Activated gamma-delta T cell treated with anti-CD3 and anti-CD28 coated beads, Interleukin-2, amount 50 U/mL, for 16 hours (primary cell): ENCODE measurements at regions not wholly inside any gene's neighbourhood (a gene's known extent, or its start where the extent isn't known, plus 50 kb on each side); places are given as distances from the start of the nearest gene placed in this dataset.

Experiments
- DNase-seq: peaks from one replicate; pipeline ENCODE4 v3.0.0-alpha.2; 2020; ENCODE audit warnings: low read depth

DNA sequence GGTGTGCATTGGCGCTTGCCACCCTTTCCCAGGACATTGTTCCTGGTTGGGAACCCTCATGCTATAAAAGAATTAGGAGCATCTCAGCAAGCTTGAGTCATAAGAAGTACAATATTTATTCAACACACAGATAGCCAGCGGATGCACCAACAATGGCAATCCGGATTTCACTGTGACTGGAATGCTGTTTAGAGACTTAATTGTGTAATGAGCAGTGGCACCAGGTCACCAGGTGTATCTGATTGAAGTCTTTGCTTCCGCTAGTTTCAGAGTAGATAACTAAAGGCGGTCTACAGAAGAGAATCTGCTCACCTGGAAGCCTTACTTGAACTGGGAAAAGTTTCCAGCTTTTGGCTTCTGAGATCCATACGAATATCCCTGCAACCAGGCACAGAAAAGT lies 772.3 kb upstream of the GHITM start:
- DNase-seq: no peak

DNA sequence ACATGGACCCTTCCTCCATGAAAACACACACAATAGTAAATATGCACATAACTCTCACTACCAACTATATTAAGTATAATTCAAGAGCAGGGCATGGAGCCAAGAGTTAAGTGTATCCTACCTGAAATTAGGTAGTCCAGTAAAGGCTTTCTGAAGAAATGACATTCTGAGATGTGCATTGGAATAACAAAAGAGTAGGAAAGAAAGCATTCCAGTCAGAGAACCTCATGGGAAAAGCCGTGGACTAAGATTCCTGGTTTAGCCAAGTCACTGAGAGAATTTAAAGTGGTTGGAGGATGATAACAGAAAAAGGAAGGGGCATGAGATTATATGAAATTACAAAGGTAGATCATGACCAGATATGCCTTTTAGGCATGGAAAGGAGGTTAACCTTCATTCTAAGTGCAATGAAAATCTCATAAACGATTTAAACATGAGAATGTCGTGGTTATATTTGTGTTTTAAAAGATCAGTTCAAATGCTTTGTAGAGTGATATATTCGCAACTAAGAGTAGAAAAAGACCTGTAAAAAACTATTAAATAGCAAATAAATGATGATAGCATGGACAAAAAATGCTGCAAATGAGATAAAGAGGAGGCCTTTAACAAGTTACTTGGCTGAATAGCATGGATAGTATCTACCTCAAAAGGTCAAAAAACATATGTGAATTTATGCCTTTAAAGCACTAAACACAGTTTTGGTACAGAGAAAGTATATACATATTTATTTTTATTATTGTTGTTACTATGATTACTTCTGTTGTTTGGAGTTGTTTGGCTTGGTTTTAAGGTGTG lies 767.4 kb upstream of the GHITM start:
- no peak for DNase-seq

DNA sequence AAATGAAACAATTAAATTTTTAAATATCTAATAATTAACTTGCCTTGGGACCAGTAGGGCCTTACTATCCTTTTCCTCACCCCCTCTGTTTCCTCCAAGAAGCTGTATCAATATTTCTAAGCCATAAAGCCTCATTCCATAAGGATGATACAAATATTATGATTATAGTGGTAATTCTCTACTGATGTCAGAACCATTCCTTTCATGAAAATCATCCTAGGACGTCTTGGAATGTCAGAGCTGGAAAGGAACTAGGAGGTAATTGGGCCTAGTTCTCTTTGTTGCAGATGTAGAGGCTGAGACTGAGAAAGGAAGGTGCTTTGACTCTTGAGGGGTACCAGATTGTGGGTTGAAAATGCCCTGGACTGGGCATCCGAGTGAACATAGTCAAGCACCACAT lies 766.7 kb upstream of the GHITM start:
- DNase-seq: no peak

DNA sequence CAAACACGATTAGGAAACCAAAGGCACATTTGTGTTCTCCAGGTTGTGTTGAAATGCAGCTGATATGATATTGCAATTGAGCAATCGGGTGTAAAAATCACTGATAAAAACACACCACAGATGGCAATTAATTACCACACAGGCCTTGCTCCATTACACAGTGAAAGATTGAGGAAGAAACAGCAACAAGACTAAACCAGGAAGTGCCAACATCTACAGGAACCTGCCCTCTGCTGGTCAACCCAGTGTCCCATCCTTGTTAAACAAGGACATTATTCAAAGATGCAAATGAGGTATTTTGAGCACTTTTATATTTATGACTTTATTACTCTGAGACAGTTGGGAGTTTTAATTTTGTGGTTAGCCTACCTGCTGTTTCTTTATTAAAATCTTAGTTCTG lies 765.6 kb upstream of the GHITM start:
- no peak for DNase-seq

DNA sequence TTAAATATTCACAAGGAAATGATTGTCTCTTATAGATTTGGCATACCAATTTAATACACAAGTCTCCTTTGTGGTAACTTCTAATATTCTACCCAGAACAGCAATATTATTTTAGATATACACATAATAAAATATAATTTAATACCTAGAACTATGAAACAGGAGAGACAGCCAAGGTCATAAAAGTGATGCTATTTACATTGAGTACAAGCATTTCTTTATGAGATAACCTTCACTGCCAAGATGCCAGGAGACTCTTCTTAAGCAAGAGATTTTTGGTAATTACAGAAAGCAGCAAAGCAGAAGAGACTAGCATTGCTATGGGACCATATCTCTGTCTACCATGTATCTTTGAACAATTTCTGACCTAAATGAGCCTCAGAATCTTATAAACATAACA lies 764.6 kb upstream of the GHITM start:
- no peak for DNase-seq

DNA sequence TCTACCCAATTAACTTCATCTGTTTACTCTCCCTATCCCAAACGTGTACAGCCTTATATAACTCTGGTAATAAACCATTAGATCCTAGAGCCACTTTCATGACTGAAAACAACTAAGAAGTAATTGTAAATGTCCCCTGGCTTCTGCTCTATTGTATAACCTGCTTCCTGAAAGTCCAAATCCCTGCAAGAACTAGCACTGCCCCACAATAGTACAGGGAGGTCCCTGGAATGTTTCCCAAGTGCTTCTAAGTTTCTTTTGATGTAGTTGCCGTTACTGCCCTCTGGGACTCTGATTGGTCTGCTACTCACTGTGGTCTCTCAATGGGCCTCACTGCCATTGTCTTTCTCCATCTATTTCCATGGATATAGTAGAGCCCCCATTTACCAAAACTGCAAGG lies 764.0 kb upstream of the GHITM start:
- no peak for DNase-seq

DNA sequence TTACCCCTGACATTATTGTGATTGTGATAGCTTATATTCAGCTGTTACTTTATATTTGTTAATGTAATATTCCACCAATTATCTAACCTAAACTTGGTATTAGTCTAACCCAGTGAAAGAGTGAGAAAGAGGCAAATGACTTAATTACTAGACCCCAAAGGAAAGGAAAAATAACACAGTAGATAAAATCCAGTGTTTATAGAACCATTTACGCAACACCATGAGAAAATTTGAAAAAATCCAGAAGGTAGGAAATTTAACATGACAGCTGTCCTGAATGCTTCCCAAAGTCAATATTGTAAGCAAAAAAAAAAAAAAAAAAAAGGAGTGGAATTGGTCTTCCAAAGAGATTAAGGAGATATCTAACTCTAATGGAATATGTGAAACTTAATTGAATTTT lies 741.5 kb upstream of the GHITM start:
- no peak for DNase-seq

DNA sequence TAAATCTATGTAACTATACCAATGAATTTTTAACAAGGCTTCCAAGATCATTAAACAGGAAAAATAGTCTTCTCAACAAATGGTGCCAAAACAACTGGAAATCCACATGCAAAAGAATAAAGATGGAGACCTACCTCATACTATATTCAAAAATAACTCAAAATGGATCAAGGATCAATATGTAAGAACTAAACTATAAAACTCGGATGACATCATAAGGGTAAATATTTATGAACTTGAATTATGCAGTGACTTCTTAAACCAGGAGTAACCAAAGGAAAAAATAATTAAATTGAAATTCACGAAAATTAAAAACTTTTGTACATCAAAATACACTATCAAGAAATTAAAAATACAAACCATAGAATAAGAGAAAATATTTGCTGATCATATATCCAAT lies 728.7 kb upstream of the GHITM start:
- DNase-seq: no peak

DNA sequence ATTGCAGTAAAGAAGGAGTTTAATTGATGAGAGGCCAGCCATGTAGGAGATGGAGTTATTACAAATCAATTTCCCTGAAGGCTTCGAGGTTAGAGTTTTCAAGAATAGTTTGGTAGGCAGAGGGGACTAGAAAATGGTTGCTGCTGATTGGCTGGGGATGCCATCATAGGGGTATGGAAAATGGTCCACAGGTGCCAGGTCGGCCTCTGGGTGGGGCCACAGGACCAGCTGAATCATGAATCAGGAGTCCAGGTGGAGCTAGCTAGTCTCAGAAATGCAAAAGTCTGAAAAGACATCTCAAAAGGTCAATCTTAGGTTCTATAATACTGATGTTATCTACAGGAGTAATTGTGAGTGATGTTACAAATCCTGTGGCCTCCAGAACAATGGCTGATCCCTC lies 714.0 kb upstream of the GHITM start:
- no peak for DNase-seq

DNA sequence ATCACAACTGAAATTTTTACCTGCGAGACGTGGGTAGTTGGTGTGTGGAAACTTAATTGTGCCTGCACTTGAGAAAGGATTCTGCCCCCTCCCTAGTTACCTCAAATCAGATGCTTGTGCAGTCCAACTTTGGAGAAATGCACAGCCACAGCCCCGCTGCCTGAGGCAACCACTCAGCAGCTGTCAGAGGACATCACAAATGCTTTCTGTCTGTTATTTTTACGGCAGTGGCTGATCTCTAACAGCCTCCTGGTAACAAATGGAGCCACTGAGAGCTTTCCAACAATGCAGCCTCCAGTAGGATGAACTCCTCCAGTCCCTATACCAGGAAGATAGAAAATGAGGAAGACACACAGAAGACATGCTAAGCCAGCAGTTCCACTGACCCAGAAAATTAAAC lies 712.2 kb upstream of the GHITM start:
- DNase-seq: no peak

DNA sequence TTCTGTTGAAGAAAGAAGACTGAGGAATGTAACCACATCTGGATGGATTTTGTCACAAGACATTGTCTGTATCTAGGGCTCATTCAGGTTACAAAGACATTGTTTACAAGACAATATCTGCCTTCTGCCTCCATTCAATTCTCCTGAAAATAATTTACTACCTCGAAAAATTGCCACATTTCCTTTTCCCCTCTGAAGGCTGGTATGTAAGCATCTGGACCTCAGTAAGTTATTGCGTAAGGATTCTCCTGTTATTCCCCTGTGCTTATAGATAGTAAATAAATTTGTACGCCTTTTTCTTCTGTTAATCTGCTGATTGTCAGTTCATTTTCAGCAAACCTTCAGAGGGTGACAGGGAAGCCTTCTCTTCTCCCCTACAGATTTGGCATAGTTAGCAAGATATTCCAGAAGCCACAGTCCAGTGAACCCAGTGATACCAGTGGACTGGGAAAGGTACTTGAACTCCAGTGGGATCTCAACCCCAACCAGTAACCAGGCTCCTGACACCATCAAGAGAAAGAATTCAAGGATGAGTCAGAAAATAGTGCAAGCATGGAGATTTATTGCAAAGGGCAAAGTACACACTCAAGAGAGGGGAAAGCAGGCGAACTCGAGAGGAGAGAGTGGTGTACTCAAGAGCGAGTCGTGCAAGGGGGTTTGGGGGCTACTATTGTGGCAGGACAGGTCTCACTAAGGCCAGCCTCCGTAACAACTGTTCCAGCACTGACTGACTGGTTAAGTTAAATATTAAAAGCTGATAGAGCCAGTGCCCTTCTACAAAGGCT lies 706.9 kb upstream of the GHITM start:
- no peak for DNase-seq

DNA sequence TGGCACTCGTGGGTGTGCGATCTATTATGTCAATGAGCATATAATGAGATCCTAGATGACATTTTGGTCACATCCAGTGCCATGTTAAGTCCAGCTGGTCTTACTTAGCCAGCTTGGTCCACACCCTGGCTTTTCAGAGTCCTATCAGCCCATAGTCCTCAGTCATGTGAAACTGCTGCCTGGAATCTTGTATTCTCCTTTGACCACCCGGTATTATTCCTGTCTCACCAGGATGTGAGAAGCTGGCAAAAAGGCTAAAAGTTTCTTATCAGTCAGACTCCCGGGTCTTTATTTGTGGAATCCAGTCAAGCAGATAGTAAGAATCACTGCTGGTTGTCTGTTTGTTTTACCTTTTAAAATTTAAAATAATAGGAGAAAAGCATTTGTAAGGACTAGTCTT lies 705.6 kb upstream of the GHITM start:
- no peak for DNase-seq

DNA sequence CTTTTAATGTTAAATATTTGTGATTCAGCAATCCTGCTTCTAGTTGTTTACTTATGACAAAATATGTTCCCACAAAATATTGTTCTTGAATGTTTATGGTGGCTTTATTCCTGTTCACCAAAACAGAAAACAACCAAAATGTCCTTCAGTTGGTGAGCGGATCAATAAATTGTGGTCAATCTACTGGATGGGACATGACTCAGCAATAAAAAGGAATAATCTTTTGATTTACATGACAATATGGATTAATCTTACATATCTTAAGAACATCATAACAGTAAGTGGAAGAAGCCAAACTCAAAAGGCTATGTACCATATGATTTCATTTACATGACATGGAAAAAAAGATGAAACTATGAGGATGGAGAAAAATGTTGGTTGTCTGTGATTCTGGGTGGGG lies 691.3 kb upstream of the GHITM start:
- DNase-seq: no peak

DNA sequence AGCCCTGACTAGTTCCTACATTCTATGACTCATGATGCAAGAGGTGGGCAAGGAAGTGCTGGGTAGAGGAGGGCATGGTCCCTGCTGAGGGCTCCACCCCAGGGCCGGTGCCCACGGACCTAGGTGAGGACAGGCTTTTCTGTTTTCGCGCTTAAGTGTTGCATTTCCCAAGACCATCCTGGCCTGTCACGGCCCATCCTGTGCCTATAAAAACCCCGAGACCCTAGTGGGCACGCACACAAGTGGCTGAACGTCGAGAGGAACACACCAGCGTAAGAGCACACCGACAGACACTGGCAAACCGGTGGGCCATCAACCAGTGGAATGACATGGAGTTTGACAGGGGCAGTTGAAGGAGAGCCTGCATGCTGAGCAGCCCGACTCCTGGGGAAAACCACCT lies 680.7 kb upstream of the GHITM start:
- DNase-seq: no peak

DNA sequence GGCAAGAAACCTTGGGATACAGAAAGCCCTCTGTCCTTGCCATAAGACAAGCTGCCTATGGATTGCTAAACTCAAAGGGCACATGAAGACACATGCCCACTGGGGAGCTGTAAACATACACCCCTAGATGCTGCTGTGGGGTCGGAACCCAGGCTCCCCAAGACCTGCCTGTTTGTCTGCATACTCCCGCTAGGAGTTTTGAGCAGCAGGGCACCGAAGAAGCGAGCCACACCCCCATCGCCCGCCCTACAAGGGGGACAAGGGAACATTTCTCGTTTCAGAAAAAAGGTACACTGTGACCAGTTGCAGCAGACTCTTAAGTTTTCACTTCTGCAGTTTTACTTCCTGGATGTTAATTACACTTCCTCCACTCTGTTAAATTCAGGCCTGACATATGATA lies 680.2 kb upstream of the GHITM start:
- DNase-seq: no peak

DNA sequence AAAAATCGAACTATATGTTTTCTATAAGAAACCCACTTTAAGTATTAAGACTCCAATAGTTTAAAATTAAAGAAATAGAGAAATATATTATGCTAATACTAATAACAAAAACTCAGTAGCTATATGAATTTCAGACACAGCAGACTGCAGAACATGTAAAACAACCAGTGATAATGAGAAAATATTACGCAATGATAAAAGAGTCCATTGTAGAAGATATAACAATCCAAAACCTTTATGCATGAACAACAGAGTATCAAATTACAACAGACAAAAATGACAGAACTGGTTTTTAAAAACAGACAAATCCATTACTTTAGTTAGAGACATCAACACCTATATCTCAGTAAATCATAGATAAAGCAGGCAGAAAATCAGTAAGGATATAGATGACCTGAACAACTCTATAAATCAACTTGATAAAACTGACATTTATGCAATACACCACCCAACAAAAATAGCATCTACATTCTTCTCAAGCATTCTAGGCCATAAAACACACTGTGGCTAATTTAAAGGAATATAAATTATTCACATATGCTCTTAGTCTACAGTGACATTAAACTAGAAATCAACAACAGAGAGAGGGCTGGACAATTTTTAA lies 669.5 kb upstream of the GHITM start:
- DNase-seq: no peak

DNA sequence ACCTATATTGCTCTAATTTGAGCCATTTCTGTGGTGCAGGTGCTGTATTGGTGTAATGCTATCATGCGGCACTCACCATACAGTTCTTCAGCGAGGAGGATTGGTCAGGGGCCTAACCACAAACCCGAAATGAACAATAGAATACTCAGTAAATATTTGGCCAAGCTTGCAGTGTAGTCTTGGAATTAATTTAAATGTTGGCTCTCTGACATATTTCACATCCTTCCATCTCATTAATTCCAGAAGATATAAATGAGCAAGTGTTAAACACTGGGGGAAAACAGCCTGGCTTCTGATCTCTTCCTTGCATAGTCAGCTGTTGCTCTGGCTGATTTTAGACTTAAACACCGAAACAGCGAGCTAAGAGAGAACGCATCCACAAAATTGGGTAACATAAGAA lies 663.1 kb upstream of the GHITM start:
- no peak for DNase-seq

DNA sequence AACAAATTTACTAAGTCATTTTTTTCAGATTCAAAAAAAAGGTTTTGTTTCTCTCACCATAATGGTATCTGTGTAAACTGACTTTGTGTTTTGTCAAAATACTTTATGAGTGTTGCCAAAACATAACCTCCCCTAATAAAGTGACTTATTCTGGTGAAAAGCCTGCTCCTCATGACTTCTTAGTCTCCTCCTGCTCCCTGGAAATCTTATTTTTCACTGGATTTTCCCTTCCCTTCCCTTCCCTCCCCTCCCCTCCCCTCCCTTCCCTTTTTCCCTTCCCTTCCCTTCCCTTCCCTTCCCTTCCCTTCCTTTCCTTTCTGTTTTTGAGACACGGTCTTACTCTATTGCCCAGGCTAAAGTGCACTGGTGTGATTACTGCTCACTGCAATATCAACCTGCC lies 650.1 kb upstream of the GHITM start:
- no peak for DNase-seq

DNA sequence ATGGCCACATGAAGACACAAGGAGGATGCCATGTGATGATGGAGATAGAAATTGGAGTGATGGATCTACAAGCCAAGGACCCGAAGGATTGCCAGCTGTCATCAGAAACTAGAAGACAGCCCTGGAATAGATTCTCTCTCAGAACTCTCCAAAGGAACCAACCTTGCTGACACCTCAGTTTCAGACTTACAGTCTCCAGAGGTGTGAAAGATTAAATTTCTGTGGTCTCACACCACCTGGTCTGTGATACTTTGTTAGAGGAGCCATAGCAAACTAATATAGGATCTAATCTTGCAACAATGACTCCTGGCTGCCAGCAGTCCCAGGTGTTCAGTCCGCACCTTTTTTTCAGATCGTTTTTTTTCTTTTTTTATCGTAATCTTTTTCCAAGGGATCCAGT lies 647.3 kb upstream of the GHITM start:
- no peak for DNase-seq

DNA sequence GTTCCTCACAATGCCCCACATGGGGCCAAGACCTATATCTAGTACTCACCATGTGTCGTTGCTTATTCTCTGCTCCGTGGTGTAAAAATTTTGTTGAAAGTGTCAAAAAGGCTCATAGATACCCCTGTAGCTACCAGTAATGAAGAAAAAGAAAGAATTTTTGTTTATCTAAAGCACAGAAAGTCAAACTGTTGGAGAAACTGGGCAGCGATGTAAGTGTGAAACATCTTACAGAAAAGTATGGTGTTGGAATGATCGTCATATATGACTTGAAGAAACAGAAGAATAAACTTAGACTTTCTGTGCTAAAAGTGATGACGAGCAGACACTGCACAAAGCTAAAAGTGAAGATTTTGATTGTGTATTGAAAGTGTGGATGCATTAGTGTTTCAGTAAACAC lies 626.6 kb upstream of the GHITM start:
- DNase-seq: no peak

DNA sequence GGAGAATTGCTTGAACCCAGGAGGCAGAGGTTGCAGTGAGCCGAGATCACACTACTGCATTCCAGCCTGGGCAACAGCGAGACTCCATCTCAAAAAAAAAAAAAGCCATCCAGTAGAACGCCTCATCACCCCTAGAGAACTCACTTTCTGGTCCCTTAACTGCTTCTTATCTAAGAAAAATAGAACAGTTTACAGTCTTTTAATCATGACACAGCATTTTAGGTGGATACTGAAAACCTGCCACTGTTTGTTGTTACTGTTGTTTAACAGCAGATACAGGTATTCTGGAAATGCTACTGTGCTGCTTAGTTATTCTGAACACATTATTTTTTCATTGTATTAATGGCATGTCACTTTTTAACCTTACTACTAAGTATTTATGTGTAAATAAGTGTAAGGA lies 624.3 kb upstream of the GHITM start:
- no peak for DNase-seq

DNA sequence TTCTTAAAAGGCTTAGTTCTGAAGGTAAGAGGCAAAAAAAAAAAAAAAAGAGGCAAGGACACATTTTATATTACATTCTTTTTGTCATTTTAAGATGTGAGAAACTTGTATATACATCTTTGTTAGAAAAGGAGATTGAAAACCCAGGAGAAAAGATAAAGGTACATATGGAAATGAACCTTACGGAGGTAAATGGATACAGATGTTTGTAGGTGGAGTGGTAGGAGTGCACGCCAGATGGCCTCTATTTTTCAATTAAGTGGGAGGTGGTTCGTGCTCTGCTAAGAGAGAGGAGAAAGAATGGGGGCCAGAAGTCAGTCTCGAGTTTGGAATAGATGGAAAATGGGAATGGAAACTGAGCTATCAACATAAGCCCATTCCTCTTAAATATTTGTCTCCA lies 622.5 kb upstream of the GHITM start:
- DNase-seq: no peak

DNA sequence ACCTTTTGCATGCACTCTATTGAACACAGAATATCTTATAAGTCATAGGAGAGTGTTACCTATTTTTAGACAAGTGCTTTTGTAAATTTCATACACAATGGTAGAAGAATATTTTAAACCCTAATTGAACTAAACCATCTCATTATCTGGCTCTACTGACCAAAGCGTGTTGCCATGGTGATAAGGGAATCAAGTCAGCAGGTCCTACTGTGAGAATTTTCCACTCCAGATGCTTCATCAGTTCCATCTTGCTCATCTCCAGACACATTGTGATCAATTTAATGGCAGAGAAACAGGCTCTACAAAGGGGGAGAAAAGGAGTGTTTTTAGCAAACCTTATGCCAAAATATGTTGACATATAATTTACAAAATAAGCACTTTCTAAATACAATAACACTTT lies 621.9 kb upstream of the GHITM start:
- DNase-seq: no peak
